HEK293T (cell line): ENCODE measurements at regions not wholly inside any gene's neighbourhood (a gene's known extent, or its start where the extent isn't known, plus 50 kb on each side); places are given as distances from the start of the nearest gene placed in this dataset.

ENCODE experiments used
- CTCF ChIA-PET: fragments of 350-600 bp; formaldehyde crosslinking; extraction: SDS; loops from one replicate; lab custom pipeline; 2021; ENCODE audit warnings: antibody characterized with exemption, inconsistent platforms; lab: Yijun Ruan, JAX
- POLR2A ChIA-PET: fragments of 350-600 bp; formaldehyde crosslinking; extraction: SDS; loops from one replicate; lab custom pipeline; 2020; ENCODE audit warnings: antibody characterized with exemption, inconsistent platforms; lab: Yijun Ruan, JAX
- DNase-seq: peaks from one replicate; pipeline ENCODE4 v3.0.0; 2012; ENCODE audit warnings: mixed read lengths; ENCODE audit errors: extremely low spot score
- ARNT ChIP-seq: fragments of 450-650 bp; IDR thresholded peaks from 2 replicates; pipeline ENCODE4 v1.6.1; 2017; ENCODE audit warnings: mild to moderate bottlenecking
- BHLHE40 ChIP-seq: fragments of 450-650 bp; IDR thresholded peaks from 2 replicates; pipeline ENCODE4 v1.6.1; 2016; ENCODE audit warnings: mild to moderate bottlenecking, moderate library complexity, borderline replicate concordance
- CTBP1 ChIP-seq: fragments of 450-650 bp; IDR thresholded peaks from 2 replicates; pipeline ENCODE4 v1.6.1; 2016; ENCODE audit warnings: borderline replicate concordance
- ELF4 ChIP-seq: fragments of 450-650 bp; IDR thresholded peaks from 2 replicates; pipeline ENCODE4 v1.6.1; 2017; ENCODE audit warnings: antibody characterized with exemption
- FOXA1 ChIP-seq: fragments of 450-650 bp; IDR thresholded peaks from 2 replicates; pipeline ENCODE4 v1.6.1; 2016; ENCODE audit warnings: mild to moderate bottlenecking
- FOXK2 ChIP-seq: fragments of 450-650 bp; IDR thresholded peaks from 2 replicates; pipeline ENCODE4 v1.6.1; 2016; ENCODE audit warnings: mild to moderate bottlenecking
- FOXM1 ChIP-seq: fragments of 450-650 bp; IDR thresholded peaks from 2 replicates; pipeline ENCODE4 v1.6.1; 2017; ENCODE audit warnings: mild to moderate bottlenecking, borderline replicate concordance
- HDGF ChIP-seq: fragments of 450-650 bp; IDR thresholded peaks from 2 replicates; pipeline ENCODE4 v1.6.1; 2017; ENCODE audit warnings: antibody characterized with exemption, borderline replicate concordance
- L3MBTL2 ChIP-seq: fragments of 450-650 bp; conservative IDR thresholded peaks from 2 replicates; pipeline ENCODE4 v1.6.1; 2016; ENCODE audit warnings: mild to moderate bottlenecking
- LEF1 ChIP-seq: fragments of 450-650 bp; IDR thresholded peaks from 2 replicates; pipeline ENCODE4 v1.6.1; 2017; ENCODE audit warnings: mild to moderate bottlenecking, borderline replicate concordance
- NFRKB ChIP-seq: fragments of 450-650 bp; IDR thresholded peaks from 2 replicates; pipeline ENCODE4 v1.6.1; 2016; ENCODE audit warnings: mild to moderate bottlenecking, moderate library complexity
- SP1 ChIP-seq: fragments of 450-650 bp; IDR thresholded peaks from 2 replicates; pipeline ENCODE4 v1.6.1; 2017
- SUZ12 ChIP-seq: fragments of 450-650 bp; IDR thresholded peaks from 2 replicates; pipeline ENCODE4 v1.6.1; 2016; ENCODE audit warnings: mild to moderate bottlenecking
- TARDBP ChIP-seq: fragments of 450-650 bp; IDR thresholded peaks from 2 replicates; pipeline ENCODE4 v1.6.1; 2016
- ZNF384 ChIP-seq: fragments of 450-650 bp; IDR thresholded peaks from 2 replicates; pipeline ENCODE4 v1.6.1; 2016
- TF ChIP-seq, protein P1 (sequence below): fragments of 450-650 bp; IDR thresholded peaks from 2 replicates; pipeline ENCODE4 v1.6.1; 2016

DNA sequence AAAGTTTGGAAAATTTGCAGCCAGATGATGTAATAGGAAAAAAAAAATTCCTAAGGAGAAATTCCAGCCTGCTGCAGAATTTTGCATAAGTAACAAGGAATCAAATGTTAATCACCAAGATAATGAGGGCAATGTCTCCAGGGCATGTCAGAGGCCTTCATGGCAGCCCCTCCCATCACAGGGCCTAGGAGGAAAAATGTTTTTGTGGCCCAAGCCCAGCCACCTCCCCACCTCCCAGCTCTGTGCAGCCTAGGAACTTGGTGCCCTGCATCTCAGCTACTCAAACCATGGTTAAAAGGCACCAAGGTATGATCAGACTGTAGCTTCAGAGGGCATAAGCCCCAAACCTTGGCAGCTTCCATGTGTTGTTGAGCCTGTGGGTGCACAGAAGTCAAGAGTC, 704.7 kb upstream of the ROBO1 start:
- DNase-seq: no peak
- ChIA-PET CTCF (no interaction called here), POLR2A (no interaction called here)
- no peak for TF ChIP-seq ARNT
- TF ChIP-seq FOXK2: no peak
- TF ChIP-seq TARDBP: no peak
- TF ChIP-seq, protein P1, sequence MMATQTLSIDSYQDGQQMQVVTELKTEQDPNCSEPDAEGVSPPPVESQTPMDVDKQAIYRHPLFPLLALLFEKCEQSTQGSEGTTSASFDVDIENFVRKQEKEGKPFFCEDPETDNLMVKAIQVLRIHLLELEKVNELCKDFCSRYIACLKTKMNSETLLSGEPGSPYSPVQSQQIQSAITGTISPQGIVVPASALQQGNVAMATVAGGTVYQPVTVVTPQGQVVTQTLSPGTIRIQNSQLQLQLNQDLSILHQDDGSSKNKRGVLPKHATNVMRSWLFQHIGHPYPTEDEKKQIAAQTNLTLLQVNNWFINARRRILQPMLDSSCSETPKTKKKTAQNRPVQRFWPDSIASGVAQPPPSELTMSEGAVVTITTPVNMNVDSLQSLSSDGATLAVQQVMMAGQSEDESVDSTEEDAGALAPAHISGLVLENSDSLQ: no peak
- TF ChIP-seq SUZ12: no peak
- TF ChIP-seq FOXM1: no peak
- no peak for TF ChIP-seq ZNF384
- TF ChIP-seq NFRKB: no peak
- TF ChIP-seq CTBP1: no peak
- TF ChIP-seq BHLHE40: no peak
- TF ChIP-seq FOXA1: no peak

DNA sequence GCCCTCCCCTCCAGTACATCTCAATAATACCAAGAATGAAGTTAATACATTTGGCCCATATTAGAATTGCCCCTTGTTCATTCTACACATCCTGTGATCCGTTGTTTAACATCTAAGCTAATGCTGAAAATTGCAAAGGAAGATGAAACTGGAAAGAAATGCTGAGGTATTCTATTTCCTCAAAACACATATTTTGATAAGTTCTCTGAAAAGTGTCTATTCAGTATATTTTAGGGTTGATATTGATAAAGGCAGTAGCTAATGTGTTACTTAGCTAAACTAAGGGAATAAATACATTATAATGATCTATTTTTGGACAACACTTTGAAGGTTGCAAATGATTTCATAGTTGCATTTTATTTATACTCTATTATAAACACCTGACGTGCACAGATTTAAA, 702.6 kb upstream of the ROBO1 start:
- no peak for DNase-seq
- POLR2A ChIA-PET: no interaction called here
- CTCF ChIA-PET: no interaction called here
- TF ChIP-seq HDGF (no peak), LEF1 (no peak), ARNT (no peak), L3MBTL2 (no peak), SUZ12 (no peak), BHLHE40 (no peak), FOXM1 (no peak), CTBP1 (no peak), FOXA1 (no peak), SP1 (no peak), NFRKB (no peak), ZNF384 (no peak), TARDBP (no peak), FOXK2 (no peak), ELF4 (no peak)
- TF ChIP-seq, protein P1: no peak

DNA sequence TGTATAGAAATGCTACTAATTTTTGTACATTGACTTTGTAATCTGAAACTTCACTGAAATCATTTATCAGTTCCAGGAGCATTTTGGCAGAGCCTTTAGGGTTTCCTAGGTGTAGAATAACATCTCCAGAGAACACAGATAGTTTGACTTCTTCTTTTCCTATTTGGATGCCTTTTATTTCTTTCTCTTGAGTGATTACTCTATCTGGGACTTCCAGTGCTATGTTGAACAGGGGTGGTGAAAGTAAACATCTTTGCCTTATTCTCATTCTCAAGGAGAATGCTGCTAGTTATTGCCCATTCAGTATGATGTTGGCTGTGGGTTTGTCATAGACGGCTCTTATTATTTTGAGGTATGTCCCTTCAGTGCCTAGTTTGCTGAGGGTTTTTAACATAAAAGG, 697.9 kb upstream of the ROBO1 start:
- TF ChIP-seq FOXK2: no peak
- CTCF ChIA-PET: no interaction called here
- POLR2A ChIA-PET: no interaction called here
- no peak for DNase-seq

DNA sequence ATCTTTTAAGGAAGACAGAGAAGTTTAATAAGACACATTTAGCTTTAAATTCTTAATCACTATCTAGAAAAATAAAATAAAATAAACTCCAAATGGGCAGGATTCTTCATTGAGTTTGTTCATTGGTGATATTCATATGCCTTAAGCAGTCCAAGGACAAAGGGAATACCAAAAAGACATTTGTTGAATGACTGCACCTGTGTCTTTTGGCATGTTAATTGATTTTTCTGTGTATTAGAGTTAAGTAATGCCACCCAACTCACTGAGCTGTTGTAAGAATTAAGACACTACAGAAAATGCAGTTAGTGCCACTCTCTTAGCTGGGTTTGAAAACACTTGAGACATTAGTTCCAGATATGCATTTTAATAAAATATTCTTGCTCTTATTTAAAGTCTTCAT, 683.6 kb upstream of the ROBO1 start:
- POLR2A ChIA-PET: no interaction called here
- TF ChIP-seq SUZ12 (no peak), ELF4 (no peak), NFRKB (no peak), ZNF384 (no peak), FOXK2 (no peak), ARNT (no peak), SP1 (no peak), FOXM1 (no peak)
- CTCF ChIA-PET: no interaction called here
- no peak for DNase-seq

DNA sequence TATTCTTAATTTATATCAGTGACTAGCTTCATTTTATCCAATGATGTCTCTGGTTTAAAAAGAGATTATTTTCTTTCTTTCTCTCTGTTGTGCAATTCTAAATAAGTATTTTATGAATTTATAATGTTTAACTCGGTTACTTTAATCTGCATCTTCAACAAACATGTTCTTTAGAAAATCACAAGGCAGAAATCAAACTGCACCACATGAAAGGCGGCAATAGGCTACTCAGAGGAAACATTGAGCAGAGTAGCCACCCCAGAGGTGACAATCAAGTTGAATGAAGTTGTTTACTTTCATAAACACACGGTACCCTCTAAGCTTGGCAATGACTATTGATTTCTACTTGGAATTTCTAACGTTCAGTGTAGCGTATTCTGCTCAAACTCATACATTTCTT, 677.8 kb upstream of the ROBO1 start:
- CTCF ChIA-PET: no interaction called here
- TF ChIP-seq ZNF384 (no peak), TARDBP (no peak), CTBP1 (no peak), SUZ12 (no peak), NFRKB (no peak), FOXM1 (no peak), HDGF (no peak), FOXK2 (no peak), BHLHE40 (no peak), ARNT (no peak), L3MBTL2 (no peak), SP1 (no peak), ELF4 (no peak), FOXA1 (no peak)
- no peak for DNase-seq
- POLR2A ChIA-PET: no interaction called here

DNA sequence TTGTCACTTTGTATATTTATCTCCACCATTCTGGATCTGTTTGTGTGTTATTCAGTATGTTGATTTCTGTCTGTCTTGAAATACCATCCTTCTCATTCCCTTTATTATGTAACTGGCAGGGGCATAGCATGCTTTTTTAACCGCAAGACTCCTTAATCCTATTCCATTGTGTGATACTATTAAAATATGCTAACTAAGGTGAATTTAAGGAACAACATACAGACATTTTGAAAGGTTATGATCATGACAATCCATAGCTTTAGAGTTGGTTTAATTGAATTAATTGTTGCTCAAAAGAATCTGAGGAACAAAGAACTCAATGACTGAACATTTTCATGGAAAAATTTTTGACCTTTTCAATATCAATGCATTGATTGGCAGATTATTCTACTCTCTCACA, 677.3 kb upstream of the ROBO1 start:
- DNase-seq: no peak
- CTCF ChIA-PET: no interaction called here
- TF ChIP-seq NFRKB (no peak), FOXM1 (no peak), HDGF (no peak), FOXK2 (no peak), CTBP1 (no peak), L3MBTL2 (no peak), TARDBP (no peak), ZNF384 (no peak), SP1 (no peak), LEF1 (no peak), FOXA1 (no peak), ARNT (no peak), SUZ12 (no peak), ELF4 (no peak)
- TF ChIP-seq, protein P1: no peak
- POLR2A ChIA-PET: no interaction called here

DNA sequence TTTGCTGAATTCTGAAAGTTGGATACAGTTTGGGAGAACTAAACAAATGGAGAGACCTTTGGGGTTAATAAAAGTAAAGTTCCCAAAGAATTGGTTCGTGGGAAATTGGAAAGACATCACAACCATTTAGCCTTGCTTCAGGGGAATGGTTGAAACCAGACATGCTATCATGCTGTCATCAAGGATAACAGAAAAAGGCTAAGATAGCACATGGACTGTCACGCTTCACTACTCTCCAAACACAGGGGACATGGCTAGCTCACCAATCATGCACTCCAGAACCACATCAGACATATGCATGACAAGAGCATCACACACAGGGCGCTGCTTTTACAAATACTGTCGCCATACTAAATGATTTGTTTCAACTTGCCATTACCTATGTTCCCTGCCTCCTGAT, 671.7 kb upstream of the ROBO1 start:
- TF ChIP-seq HDGF (no peak), NFRKB (no peak), CTBP1 (no peak), BHLHE40 (no peak), LEF1 (no peak), FOXK2 (no peak), ARNT (no peak), ZNF384 (no peak), TARDBP (no peak)
- POLR2A ChIA-PET: no interaction called here
- CTCF ChIA-PET: no interaction called here
- DNase-seq: peak; percentile 5
